ENCODE measurements at regions not wholly inside any gene's neighbourhood (a gene's known extent, or its start where the extent isn't known, plus 50 kb on each side); places are given as distances from the start of the nearest gene placed in this dataset.

DNA sequence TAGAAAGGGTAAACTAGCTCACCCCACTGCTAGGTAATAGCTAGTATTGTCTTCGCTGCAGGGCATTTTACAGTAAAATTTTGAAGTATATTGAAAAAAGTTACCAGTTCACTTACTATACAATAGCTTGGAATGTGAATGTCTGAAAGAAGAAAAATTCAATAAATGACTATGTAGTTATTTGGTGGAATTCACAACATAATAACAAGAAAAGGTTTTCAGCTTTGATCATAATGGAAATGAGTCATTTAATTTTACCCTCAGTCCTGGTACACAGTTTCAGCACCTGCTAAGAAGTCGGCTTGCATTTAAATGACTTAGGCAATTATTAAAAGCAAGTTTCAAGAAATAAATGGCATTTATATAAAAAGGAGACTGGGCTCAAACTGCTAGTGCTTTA, 90.4 kb downstream of the NUP35 start:
- Histone ChIP-seq H3K27ac (ENCODE audit: low read depth, low read length) (no peak overlapping the region), H2BK120ac (ENCODE audit: low read depth, low read length) (no peak overlapping the region), H3K79me1 (ENCODE audit: low read length) (no peaks in the 10 kb centered on the region), H3K4me2 (ENCODE audit: low read length) (no peak overlapping the region), H3K56ac (ENCODE audit: low read length) (no peak overlapping the region), H2BK15ac (replicated peaks; ENCODE audit: low read depth) (no peak overlapping the region), H3K18ac (ENCODE audit: low read length) (no peak overlapping the region), H4K8ac (ENCODE audit: low read depth, low read length) (no peak overlapping the region), H3K27me3 (ENCODE audit: insufficient read depth, low read length, poor library complexity) (no peaks in the 10 kb centered on the region), H3K4me1 (ENCODE audit: control insufficient read depth, low read depth, low read length) (no peaks in the 10 kb centered on the region), H2AK5ac (ENCODE audit: low read length) (no peak overlapping the region), H3K79me2 (ENCODE audit: control insufficient read depth, insufficient read depth, low read length) (no peaks in the 10 kb centered on the region), H4K5ac (ENCODE audit: low read length) (no peak overlapping the region), H3K4ac (ENCODE audit: low read depth, low read length) (no peak overlapping the region), H3K4me3 (ENCODE audit: low read length) (no peak overlapping the region), H3K23ac (ENCODE audit: low read length) (no peak overlapping the region), H3K36me3 (ENCODE audit: control insufficient read depth, insufficient read depth, low read length) (no peaks in the 10 kb centered on the region), H2BK5ac (ENCODE audit: low read length) (no peak overlapping the region), H3K9ac (ENCODE audit: low read length) (no peak overlapping the region)
- no CpG with 5 or more reads among the region's 2 CpGs for WGBS (ENCODE audit: extremely low coverage, insufficient coverage, low lambda C conversion rate)
- DNase-seq: no peak

DNA sequence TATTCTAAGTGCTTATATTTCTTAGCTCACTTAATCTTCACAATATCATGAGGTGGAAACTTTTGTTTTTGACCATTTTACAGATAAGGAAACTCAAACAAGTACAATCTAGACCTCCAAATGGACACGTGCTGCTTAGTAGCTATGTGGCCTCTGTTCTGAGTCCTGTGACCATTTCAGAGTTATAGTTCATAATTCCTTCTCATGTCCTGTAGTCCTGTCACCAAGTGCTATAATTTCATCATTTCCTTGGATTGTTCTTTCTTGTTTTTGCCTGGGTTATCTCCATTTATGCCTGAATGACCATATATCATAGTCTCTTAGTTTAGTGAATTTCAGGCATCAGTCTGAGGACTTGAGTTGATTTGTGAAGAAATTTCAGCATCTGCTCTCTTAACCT, 91.7 kb downstream of the NUP35 start:
- Histone ChIP-seq H4K5ac (ENCODE audit: low read length) (no peak overlapping the region), H3K18ac (ENCODE audit: low read length) (no peak overlapping the region), H4K8ac (ENCODE audit: low read depth, low read length) (no peak overlapping the region), H3K36me3 (ENCODE audit: control insufficient read depth, insufficient read depth, low read length) (no peaks in the 10 kb centered on the region), H3K56ac (ENCODE audit: low read length) (no peak overlapping the region), H2AK5ac (ENCODE audit: low read length) (no peak overlapping the region), H3K23ac (ENCODE audit: low read length) (no peak overlapping the region), H3K4ac (ENCODE audit: low read depth, low read length) (no peak overlapping the region), H3K9ac (ENCODE audit: low read length) (no peak overlapping the region), H3K27ac (ENCODE audit: low read depth, low read length) (no peak overlapping the region), H3K79me2 (ENCODE audit: control insufficient read depth, insufficient read depth, low read length) (no peaks in the 10 kb centered on the region), H3K4me1 (ENCODE audit: control insufficient read depth, low read depth, low read length) (no peaks in the 10 kb centered on the region), H2BK120ac (ENCODE audit: low read depth, low read length) (no peak overlapping the region), H3K79me1 (ENCODE audit: low read length) (no peaks in the 10 kb centered on the region), H3K27me3 (ENCODE audit: insufficient read depth, low read length, poor library complexity) (no peaks in the 10 kb centered on the region), H3K4me2 (ENCODE audit: low read length) (no peak overlapping the region), H2BK5ac (ENCODE audit: low read length) (no peak overlapping the region), H3K4me3 (ENCODE audit: low read length) (no peak overlapping the region), H2BK15ac (replicated peaks; ENCODE audit: low read depth) (no peak overlapping the region)
- no peak for DNase-seq
- WGBS (ENCODE audit: extremely low coverage, insufficient coverage, low lambda C conversion rate): no CpG with 5 or more reads among the region's 1 CpG

DNA sequence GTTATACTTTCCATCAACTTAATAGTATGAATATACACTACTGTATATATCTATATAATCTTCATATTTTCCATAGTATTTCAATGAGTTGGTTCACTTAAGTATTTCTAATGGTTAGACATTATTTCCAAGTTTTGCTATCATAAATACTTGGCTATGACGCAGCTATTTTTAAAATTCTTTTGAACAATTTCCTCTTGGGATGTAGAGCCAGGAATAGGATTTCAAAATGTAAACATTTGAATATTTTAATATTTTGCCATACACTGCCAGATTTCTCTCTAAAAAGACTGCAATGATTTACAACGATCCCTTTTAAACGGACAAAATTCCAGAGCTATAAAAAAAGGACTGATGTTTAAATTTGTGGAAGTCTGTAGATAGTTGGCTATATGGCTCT, 95.6 kb downstream of the NUP35 start:
- H3K79me1 ChIP-seq (ENCODE audit: low read length): no peaks in the 10 kb centered on the region
- WGBS (ENCODE audit: extremely low coverage, insufficient coverage, low lambda C conversion rate): no CpG with 5 or more reads among the region's 3 CpGs
- no peaks in the 10 kb centered on the region for H3K79me2 ChIP-seq (ENCODE audit: control insufficient read depth, insufficient read depth, low read length)

DNA sequence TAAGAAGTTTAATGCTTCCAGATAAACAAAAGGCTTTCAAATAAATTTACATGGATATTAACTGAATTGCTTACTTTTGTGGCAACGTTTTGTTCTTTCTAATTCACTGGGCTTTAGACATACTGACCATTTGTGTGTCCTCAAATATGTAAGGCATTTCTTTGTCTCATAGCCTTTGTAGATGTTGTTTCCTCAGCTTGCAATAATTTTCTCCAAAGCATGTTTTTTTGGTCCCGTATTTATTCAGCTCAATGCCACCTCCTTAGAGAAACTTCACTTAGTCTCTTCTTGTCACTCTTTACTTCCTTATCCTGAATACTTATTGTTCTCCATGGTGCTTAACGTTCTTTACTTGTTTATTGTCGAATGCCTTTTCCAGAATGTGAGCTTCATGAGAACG, 98.5 kb downstream of the NUP35 start:
- no peak overlapping the region for H4K5ac ChIP-seq (ENCODE audit: low read length)
- H3K18ac ChIP-seq (ENCODE audit: low read length): no peak overlapping the region
- WGBS (ENCODE audit: extremely low coverage, insufficient coverage, low lambda C conversion rate): no CpG with 5 or more reads among the region's 5 CpGs
- no peak overlapping the region for H4K8ac ChIP-seq (ENCODE audit: low read depth, low read length)
- H3K4me3 ChIP-seq (ENCODE audit: low read length): no peak overlapping the region
- H2BK15ac ChIP-seq (replicated peaks; ENCODE audit: low read depth): no peak overlapping the region
- no peaks in the 10 kb centered on the region for H3K4me1 ChIP-seq (ENCODE audit: control insufficient read depth, low read depth, low read length)
- H3K27ac ChIP-seq (ENCODE audit: low read depth, low read length): no peak overlapping the region
- no peak overlapping the region for H3K4me2 ChIP-seq (ENCODE audit: low read length)
- no peak for DNase-seq
- no peak overlapping the region for H3K4ac ChIP-seq (ENCODE audit: low read depth, low read length)
- H2AK5ac ChIP-seq (ENCODE audit: low read length): no peak overlapping the region
- H3K23ac ChIP-seq (ENCODE audit: low read length): no peak overlapping the region
- H3K79me1 ChIP-seq (ENCODE audit: low read length): no peaks in the 10 kb centered on the region
- H3K79me2 ChIP-seq (ENCODE audit: control insufficient read depth, insufficient read depth, low read length): no peaks in the 10 kb centered on the region
- no peak overlapping the region for H3K9ac ChIP-seq (ENCODE audit: low read length)
- H2BK120ac ChIP-seq (ENCODE audit: low read depth, low read length): no peak overlapping the region
- H3K36me3 ChIP-seq (ENCODE audit: control insufficient read depth, insufficient read depth, low read length): no peaks in the 10 kb centered on the region
- H2BK5ac ChIP-seq (ENCODE audit: low read length): no peak overlapping the region
- no peak overlapping the region for H3K56ac ChIP-seq (ENCODE audit: low read length)
- no peaks in the 10 kb centered on the region for H3K27me3 ChIP-seq (ENCODE audit: insufficient read depth, low read length, poor library complexity)

More for the DNA sequence above, 95.6 kb downstream of the NUP35 start:
- Histone ChIP-seq H4K8ac (ENCODE audit: low read depth, low read length) (no peak overlapping the region), H3K9ac (ENCODE audit: low read length) (no peak overlapping the region), H4K5ac (ENCODE audit: low read length) (no peak overlapping the region), H3K36me3 (ENCODE audit: control insufficient read depth, insufficient read depth, low read length) (no peaks in the 10 kb centered on the region), H2AK5ac (ENCODE audit: low read length) (no peak overlapping the region), H3K4me1 (ENCODE audit: control insufficient read depth, low read depth, low read length) (no peaks in the 10 kb centered on the region), H3K18ac (ENCODE audit: low read length) (no peak overlapping the region), H3K27me3 (ENCODE audit: insufficient read depth, low read length, poor library complexity) (no peaks in the 10 kb centered on the region), H3K56ac (ENCODE audit: low read length) (no peak overlapping the region), H3K23ac (ENCODE audit: low read length) (no peak overlapping the region), H3K4me3 (ENCODE audit: low read length) (no peak overlapping the region), H3K4ac (ENCODE audit: low read depth, low read length) (no peak overlapping the region), H3K4me2 (ENCODE audit: low read length) (no peak overlapping the region), H2BK15ac (replicated peaks; ENCODE audit: low read depth) (no peak overlapping the region), H2BK120ac (ENCODE audit: low read depth, low read length) (no peak overlapping the region), H2BK5ac (ENCODE audit: low read length) (no peak overlapping the region), H3K27ac (ENCODE audit: low read depth, low read length) (no peak overlapping the region)
- DNase-seq: no peak

DNA sequence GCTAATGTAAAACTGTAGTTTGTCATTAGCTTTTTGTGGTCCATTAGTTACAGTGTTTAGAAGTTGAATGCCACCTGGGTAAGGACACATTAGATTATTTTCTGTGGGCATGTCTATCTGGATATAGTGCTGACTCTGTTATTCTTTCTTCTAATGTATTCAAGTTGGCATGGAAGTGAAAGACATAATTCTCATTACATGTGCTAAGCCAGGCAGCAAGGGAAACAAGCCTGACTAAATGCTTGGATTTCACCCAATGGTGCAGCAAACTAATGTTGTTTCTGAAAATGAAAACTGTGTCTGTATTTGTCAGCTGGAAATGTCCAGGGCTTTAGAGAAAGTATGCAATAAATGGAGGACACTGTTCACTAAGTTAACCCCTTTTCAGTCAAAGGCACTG, 100.7 kb downstream of the NUP35 start:
- Histone ChIP-seq H2BK15ac (replicated peaks; ENCODE audit: low read depth) (no peak overlapping the region), H3K56ac (ENCODE audit: low read length) (no peak overlapping the region), H4K8ac (ENCODE audit: low read depth, low read length) (no peak overlapping the region), H3K18ac (ENCODE audit: low read length) (no peak overlapping the region), H2BK5ac (ENCODE audit: low read length) (no peak overlapping the region), H4K5ac (ENCODE audit: low read length) (no peak overlapping the region), H3K27me3 (ENCODE audit: insufficient read depth, low read length, poor library complexity) (no peaks in the 10 kb centered on the region), H3K4me1 (ENCODE audit: control insufficient read depth, low read depth, low read length) (no peaks in the 10 kb centered on the region), H3K36me3 (ENCODE audit: control insufficient read depth, insufficient read depth, low read length) (no peaks in the 10 kb centered on the region), H2AK5ac (ENCODE audit: low read length) (no peak overlapping the region), H3K9ac (ENCODE audit: low read length) (no peak overlapping the region), H3K4me3 (ENCODE audit: low read length) (no peak overlapping the region), H3K79me1 (ENCODE audit: low read length) (no peaks in the 10 kb centered on the region), H3K4ac (ENCODE audit: low read depth, low read length) (no peak overlapping the region), H3K27ac (ENCODE audit: low read depth, low read length) (no peak overlapping the region), H3K79me2 (ENCODE audit: control insufficient read depth, insufficient read depth, low read length) (no peaks in the 10 kb centered on the region), H3K23ac (ENCODE audit: low read length) (no peak overlapping the region), H2BK120ac (ENCODE audit: low read depth, low read length) (no peak overlapping the region), H3K4me2 (ENCODE audit: low read length) (no peak overlapping the region)
- DNase-seq: no peak

DNA sequence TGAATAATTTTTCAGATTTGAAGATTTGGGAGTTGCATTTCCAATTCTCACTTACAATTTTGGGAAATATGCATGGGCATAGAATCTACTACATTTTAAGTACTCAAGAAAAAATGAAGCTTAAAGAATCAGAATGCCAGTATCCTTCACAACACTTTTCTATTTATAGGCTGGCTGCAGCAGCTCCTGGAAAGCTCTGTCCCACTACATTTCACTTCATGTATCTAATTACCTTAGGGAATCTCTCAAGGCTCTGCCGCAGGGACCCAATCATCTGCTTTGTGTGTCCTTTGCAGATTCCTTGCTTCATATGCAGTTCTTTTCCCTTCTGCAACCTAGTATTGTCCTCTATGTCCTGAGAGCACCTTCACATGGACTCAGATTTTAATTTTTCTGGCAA, 102.9 kb downstream of the NUP35 start:
- Histone ChIP-seq H3K23ac (ENCODE audit: low read length) (no peak overlapping the region), H3K4me2 (ENCODE audit: low read length) (no peak overlapping the region), H3K36me3 (ENCODE audit: control insufficient read depth, insufficient read depth, low read length) (no peaks in the 10 kb centered on the region), H3K56ac (ENCODE audit: low read length) (no peak overlapping the region), H3K4me1 (ENCODE audit: control insufficient read depth, low read depth, low read length) (no peaks in the 10 kb centered on the region), H2BK120ac (ENCODE audit: low read depth, low read length) (no peak overlapping the region), H3K4ac (ENCODE audit: low read depth, low read length) (no peak overlapping the region), H4K8ac (ENCODE audit: low read depth, low read length) (no peak overlapping the region), H3K79me1 (ENCODE audit: low read length) (no peaks in the 10 kb centered on the region), H3K4me3 (ENCODE audit: low read length) (no peak overlapping the region), H3K27me3 (ENCODE audit: insufficient read depth, low read length, poor library complexity) (no peaks in the 10 kb centered on the region), H2BK5ac (ENCODE audit: low read length) (no peak overlapping the region), H2BK15ac (replicated peaks; ENCODE audit: low read depth) (no peak overlapping the region), H3K79me2 (ENCODE audit: control insufficient read depth, insufficient read depth, low read length) (no peaks in the 10 kb centered on the region), H2AK5ac (ENCODE audit: low read length) (no peak overlapping the region), H4K5ac (ENCODE audit: low read length) (no peak overlapping the region), H3K18ac (ENCODE audit: low read length) (no peak overlapping the region), H3K27ac (ENCODE audit: low read depth, low read length) (no peak overlapping the region), H3K9ac (ENCODE audit: low read length) (no peak overlapping the region)
- no peak for DNase-seq
- no CpG with 5 or more reads among the region's 1 CpG for WGBS (ENCODE audit: extremely low coverage, insufficient coverage, low lambda C conversion rate)

All from mesendoderm (in vitro differentiated cells).